ENCODE measurements at regions not wholly inside any gene's neighbourhood (a gene's known extent, or its start where the extent isn't known, plus 50 kb on each side); places are given as distances from the start of the nearest gene placed in this dataset.

DNA sequence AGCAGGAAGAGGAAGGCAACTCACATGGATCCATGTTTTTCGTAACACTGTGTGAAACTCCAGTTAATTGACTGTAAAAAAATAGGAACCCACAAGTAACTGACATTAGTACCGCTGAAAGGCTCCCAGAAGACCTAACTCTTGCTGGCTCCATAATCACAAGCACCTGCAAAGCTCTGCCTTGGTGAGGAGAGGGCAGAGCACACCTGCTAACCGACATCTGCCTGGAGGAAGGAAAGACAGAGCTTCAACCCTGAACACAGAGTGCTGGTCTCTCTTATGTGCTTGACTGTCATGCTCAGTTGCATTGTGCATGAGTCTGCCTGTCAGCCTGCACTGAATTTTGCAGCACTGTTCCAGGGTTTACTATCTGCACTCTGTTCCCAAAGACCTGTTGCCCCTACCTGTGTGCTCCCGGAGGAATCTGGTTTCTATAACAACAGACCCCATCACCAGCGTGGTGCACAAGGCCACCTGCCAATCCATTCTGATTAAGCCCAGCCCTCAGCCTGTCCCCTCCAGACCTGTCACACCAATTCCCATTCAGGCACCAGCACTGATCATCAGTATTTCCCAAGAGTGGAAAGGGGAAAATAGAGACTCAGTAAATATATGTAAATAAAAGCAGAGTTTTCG lies 63.1 kb upstream of the ANKRD1 start:
- DNase-seq = no peak
- Histone ChIP-seq H3K27me3 (replicated peaks in 1 of 7) (no peaks in the 10 kb centered on the region), H3K4me1 (no peaks in the 10 kb centered on the region), H3K27ac (no peak overlapping the region), H3K9me3 (no peaks in the 10 kb centered on the region), H3K36me3 (no peaks in the 10 kb centered on the region), H3K4me3 (no peak overlapping the region)
- WGBS, 5 donors = 52 to 69% (median 66%) methylated on average over 6 of the region's 6 CpGs
- intact Hi-C loops (cut with DNase I; ENCODE audit: low total_unique reads) = no loop called here
- TF ChIP-seq, protein P1, sequence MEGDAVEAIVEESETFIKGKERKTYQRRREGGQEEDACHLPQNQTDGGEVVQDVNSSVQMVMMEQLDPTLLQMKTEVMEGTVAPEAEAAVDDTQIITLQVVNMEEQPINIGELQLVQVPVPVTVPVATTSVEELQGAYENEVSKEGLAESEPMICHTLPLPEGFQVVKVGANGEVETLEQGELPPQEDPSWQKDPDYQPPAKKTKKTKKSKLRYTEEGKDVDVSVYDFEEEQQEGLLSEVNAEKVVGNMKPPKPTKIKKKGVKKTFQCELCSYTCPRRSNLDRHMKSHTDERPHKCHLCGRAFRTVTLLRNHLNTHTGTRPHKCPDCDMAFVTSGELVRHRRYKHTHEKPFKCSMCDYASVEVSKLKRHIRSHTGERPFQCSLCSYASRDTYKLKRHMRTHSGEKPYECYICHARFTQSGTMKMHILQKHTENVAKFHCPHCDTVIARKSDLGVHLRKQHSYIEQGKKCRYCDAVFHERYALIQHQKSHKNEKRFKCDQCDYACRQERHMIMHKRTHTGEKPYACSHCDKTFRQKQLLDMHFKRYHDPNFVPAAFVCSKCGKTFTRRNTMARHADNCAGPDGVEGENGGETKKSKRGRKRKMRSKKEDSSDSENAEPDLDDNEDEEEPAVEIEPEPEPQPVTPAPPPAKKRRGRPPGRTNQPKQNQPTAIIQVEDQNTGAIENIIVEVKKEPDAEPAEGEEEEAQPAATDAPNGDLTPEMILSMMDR (IDR thresholded peaks at IDR 0.05 in 8 of 11, conservative IDR thresholded peaks at IDR 0.05 in 3 of 11) = no peak
- TF ChIP-seq POLR2A (IDR thresholded peaks at IDR 0.05) = no peak
- no peak for TF ChIP-seq POLR2AphosphoS5 (IDR thresholded peaks at IDR 0.05)

DNA sequence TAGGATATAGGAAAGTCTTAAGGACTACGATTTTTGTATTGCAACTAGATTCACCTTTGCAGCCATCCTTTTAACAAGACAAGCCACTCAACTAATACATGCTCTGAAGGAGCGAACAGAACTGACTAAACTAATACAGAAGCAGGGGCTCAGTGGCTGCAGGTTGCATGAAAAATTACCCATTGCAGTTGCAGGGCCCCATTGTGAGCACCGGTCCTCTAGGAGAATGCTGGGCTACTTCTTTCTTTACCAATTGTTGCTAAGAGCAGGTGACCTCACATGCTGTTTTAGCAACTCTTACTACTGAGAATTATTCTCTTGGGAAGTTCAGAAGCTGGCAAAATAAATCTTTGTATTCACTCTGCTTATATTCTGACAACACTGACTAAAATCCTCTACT lies 64.0 kb upstream of the ANKRD1 start:
- no peaks in the 10 kb centered on the region for H3K4me1 ChIP-seq
- intact Hi-C loops (cut with DNase I; ENCODE audit: low total_unique reads) = no loop called here

DNA sequence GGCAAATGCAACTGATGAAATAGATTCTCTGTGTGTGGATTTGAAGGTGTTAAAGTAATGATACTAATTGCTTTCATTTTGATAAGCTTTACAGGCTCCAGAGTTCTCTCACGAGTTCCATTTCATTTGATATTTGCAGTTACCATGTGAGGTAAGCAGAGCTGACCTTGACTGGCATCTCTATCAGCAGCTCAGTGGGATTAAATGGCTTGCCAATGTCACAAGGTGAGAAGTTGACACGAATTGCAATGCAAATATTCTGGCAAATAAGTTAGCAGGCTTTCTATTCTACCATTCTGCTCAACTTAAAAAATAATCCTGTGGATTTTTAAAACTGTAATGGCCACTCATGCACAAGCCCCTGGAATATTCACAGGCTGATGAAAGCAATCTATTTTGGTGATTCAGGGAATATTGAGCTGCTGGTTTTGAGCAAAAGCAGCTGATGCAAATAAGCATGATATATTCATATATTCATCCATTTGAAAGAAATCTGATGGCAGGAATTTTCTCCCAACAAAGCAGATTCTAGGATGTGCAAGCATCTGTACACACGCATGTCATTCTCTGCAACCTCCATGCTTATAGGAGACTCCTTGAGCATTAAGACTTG lies 64.5 kb upstream of the ANKRD1 start:
- intact Hi-C loops (cut with DNase I; ENCODE audit: low total_unique reads) = no loop called here
- Histone ChIP-seq H3K9me3 (no peaks in the 10 kb centered on the region), H3K36me3 (no peaks in the 10 kb centered on the region), H3K4me3 (no peak overlapping the region), H3K4me1 (no peaks in the 10 kb centered on the region), H3K27me3 (replicated peaks in 1 of 7) (no peaks in the 10 kb centered on the region), H3K27ac (no peak overlapping the region)
- no peak for DNase-seq
- TF ChIP-seq, protein P1 (IDR thresholded peaks at IDR 0.05 in 8 of 11, conservative IDR thresholded peaks at IDR 0.05 in 3 of 11) = no peak
- TF ChIP-seq POLR2A (IDR thresholded peaks at IDR 0.05) (no peak), POLR2AphosphoS5 (IDR thresholded peaks at IDR 0.05) (no peak)
- WGBS, 5 donors = 53 to 73% (median 59%) methylated on average over 3 of the region's 3 CpGs

More for the DNA sequence above, 64.0 kb upstream of the ANKRD1 start:
- 77 to 87% (median 86%) methylated on average over 3 of the region's 3 CpGs for WGBS, 5 donors
- Histone ChIP-seq H3K27me3 (replicated peaks in 1 of 7) (no peaks in the 10 kb centered on the region), H3K9me3 (no peaks in the 10 kb centered on the region), H3K4me3 (no peak overlapping the region), H3K36me3 (no peaks in the 10 kb centered on the region), H3K27ac (no peak overlapping the region)
- TF ChIP-seq POLR2A (IDR thresholded peaks at IDR 0.05) (no peak), POLR2AphosphoS5 (IDR thresholded peaks at IDR 0.05) (no peak)
- TF ChIP-seq, protein P1 (IDR thresholded peaks at IDR 0.05 in 8 of 11, conservative IDR thresholded peaks at IDR 0.05 in 3 of 11) = no peak
- no peak for DNase-seq

DNA sequence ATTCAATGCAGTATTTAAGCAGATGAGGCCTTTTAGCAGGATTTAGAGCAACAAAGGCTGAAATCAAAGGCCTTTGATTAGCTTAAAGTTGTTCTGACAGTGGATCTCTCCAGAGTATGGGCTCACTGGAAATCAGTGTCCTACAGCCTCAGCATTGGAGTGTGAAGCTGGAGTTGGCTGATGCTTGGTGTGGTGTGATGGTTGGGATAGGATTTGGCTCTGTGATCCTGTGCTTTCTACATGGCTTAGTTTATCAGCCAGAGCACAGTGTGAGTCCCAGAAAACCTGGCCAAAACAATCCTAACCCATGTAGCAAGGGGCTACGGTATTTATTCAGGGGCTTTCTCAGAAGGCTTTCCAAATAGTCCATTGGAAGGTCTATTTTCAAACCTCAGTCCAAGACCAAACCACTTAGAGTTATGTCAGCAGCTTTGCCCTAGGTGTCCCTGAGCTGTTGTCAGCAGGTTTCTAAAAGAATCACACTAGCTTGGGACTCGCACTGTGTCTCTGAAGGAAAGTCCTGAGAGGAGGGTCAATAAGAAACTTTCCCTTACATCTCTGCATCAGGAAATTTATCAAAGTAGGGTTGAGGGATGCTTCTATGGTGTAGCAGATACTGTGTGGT lies 65.4 kb upstream of the ANKRD1 start:
- DNase-seq = no peak
- Histone ChIP-seq H3K4me3 (no peak overlapping the region), H3K9me3 (no peaks in the 10 kb centered on the region), H3K4me1 (no peaks in the 10 kb centered on the region), H3K36me3 (no peaks in the 10 kb centered on the region), H3K27me3 (replicated peaks in 1 of 7) (no peaks in the 10 kb centered on the region), H3K27ac (no peak overlapping the region)
- 94 to 100% (median 96%) methylated on average over 2 of the region's 2 CpGs for WGBS, 5 donors
- intact Hi-C loops (cut with DNase I; ENCODE audit: low total_unique reads) = no loop called here
- TF ChIP-seq POLR2AphosphoS5 (IDR thresholded peaks at IDR 0.05) (no peak), POLR2A (IDR thresholded peaks at IDR 0.05) (no peak)
- TF ChIP-seq, protein P1 (IDR thresholded peaks at IDR 0.05 in 8 of 11, conservative IDR thresholded peaks at IDR 0.05 in 3 of 11) = no peak
